IMR-90 (cell line): ENCODE measurements at regions not wholly inside any gene's neighbourhood (a gene's known extent, or its start where the extent isn't known, plus 50 kb on each side); places are given as distances from the start of the nearest gene placed in this dataset.
"Not testable (repeated sequence)": the region's sequence is repeated elsewhere in the genome, so short reads cannot be mapped to it uniquely, and the experiment has no call there.

ENCODE experiments used
- BHLHE40 ChIP-seq: fragments of 150-350 bp; IDR thresholded peaks from 2 replicates; pipeline ENCODE4 v1.6.1; 2016; ENCODE audit warnings: mild to moderate bottlenecking, low read depth, low read length
- CEBPB ChIP-seq: IDR thresholded peaks from 2 replicates; pipeline ENCODE4 v1.6.1; 2012; ENCODE audit warnings: low read depth, low read length, improper control_type of control experiment
- CHD1 ChIP-seq: IDR thresholded peaks from 2 replicates; pipeline ENCODE4 v1.6.1; 2012; ENCODE audit warnings: low read depth, low read length, improper control_type of control experiment
- FOS ChIP-seq: fragments of 150-350 bp; IDR thresholded peaks from 2 replicates; pipeline ENCODE4 v1.6.1; 2016; ENCODE audit warnings: low read depth, low read length
- MAZ ChIP-seq: IDR thresholded peaks from 2 replicates; pipeline ENCODE4 v1.6.1; 2012; ENCODE audit warnings: low read depth, mild to moderate bottlenecking, low read length, improper control_type of control experiment, moderate library complexity, borderline replicate concordance
- MXI1 ChIP-seq: IDR thresholded peaks from 2 replicates; pipeline ENCODE4 v1.6.1; 2012; ENCODE audit warnings: low read depth, mild to moderate bottlenecking, low read length, moderate library complexity, borderline replicate concordance
- NFE2L2 ChIP-seq: fragments of 150-350 bp; IDR thresholded peaks from 2 replicates; pipeline ENCODE4 v1.6.1; 2016; ENCODE audit warnings: low read depth, mild to moderate bottlenecking, low read length
- POLR2A ChIP-seq: IDR thresholded peaks from 2 replicates; pipeline ENCODE4 v1.6.1; 2012; ENCODE audit warnings: mild to moderate bottlenecking, low read depth, low read length
- RAD21 ChIP-seq: IDR thresholded peaks from 2 replicates; pipeline ENCODE4 v1.6.1; 2012; ENCODE audit warnings: low read length, improper control_type of control experiment
- RCOR1 ChIP-seq: IDR thresholded peaks from 2 replicates; pipeline ENCODE4 v1.6.1; 2012; ENCODE audit warnings: mild to moderate bottlenecking, low read length, improper control_type of control experiment; ENCODE audit not compliant: insufficient replicate concordance
- RFX5 ChIP-seq: IDR thresholded peaks from 2 replicates; pipeline ENCODE4 v1.8.0; 2012; ENCODE audit warnings: low read depth, mild to moderate bottlenecking, low read length, moderate library complexity
- SMC3 ChIP-seq: fragments of 150-350 bp; IDR thresholded peaks from 2 replicates; pipeline ENCODE4 v1.6.1; 2016; ENCODE audit warnings: low read depth, mild to moderate bottlenecking, antibody characterized with exemption, low read length, moderate library complexity
- TF ChIP-seq, protein P1 (sequence below): conservative IDR thresholded peaks from 2 replicates; pipeline ENCODE4 v1.5.1; 2012; ENCODE audit warnings: mild to moderate bottlenecking, low read depth, low read length, improper control_type of control experiment
- TF ChIP-seq, protein P2 (sequence below): fragments of 150-350 bp; IDR thresholded peaks from 2 replicates; pipeline ENCODE4 v1.6.1; 2016; ENCODE audit warnings: low read depth, mild to moderate bottlenecking, low read length, moderate library complexity, borderline replicate concordance

DNA sequence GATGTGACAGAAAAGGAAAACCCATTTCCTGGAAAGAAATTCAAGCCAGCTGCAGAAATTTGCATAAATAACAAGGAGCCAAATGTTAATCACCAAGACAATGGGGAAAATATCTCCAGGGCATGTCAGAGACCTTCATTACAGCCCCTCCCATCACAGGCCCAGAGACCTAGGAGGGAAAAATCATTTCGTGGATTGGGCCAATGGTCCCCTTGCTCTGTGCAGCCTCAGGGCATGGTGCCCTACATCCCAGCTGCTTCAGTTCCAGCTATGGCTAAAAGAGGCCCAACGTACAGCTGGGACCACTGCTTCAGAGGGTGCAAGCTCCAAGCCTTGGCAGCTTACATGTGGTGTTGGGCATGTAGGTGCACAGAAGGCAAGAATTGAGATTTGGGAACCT, 558.3 kb downstream of the FRK start:
- not testable (repeated sequence) for TF ChIP-seq POLR2A, RCOR1, FOS, RFX5, BHLHE40, RAD21, CEBPB, CHD1, SMC3, MAZ, MXI1, NFE2L2
- TF ChIP-seq, protein P1, sequence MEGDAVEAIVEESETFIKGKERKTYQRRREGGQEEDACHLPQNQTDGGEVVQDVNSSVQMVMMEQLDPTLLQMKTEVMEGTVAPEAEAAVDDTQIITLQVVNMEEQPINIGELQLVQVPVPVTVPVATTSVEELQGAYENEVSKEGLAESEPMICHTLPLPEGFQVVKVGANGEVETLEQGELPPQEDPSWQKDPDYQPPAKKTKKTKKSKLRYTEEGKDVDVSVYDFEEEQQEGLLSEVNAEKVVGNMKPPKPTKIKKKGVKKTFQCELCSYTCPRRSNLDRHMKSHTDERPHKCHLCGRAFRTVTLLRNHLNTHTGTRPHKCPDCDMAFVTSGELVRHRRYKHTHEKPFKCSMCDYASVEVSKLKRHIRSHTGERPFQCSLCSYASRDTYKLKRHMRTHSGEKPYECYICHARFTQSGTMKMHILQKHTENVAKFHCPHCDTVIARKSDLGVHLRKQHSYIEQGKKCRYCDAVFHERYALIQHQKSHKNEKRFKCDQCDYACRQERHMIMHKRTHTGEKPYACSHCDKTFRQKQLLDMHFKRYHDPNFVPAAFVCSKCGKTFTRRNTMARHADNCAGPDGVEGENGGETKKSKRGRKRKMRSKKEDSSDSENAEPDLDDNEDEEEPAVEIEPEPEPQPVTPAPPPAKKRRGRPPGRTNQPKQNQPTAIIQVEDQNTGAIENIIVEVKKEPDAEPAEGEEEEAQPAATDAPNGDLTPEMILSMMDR: not testable (repeated sequence)
- TF ChIP-seq, protein P2, sequence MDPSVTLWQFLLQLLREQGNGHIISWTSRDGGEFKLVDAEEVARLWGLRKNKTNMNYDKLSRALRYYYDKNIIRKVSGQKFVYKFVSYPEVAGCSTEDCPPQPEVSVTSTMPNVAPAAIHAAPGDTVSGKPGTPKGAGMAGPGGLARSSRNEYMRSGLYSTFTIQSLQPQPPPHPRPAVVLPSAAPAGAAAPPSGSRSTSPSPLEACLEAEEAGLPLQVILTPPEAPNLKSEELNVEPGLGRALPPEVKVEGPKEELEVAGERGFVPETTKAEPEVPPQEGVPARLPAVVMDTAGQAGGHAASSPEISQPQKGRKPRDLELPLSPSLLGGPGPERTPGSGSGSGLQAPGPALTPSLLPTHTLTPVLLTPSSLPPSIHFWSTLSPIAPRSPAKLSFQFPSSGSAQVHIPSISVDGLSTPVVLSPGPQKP: not testable (repeated sequence)
